Right atrium auricular region (tissue), 2 donors: ENCODE measurements at regions not wholly inside any gene's neighbourhood (a gene's known extent, or its start where the extent isn't known, plus 50 kb on each side); places are given as distances from the start of the nearest gene placed in this dataset.

ENCODE experiments used
- DNase-seq: peaks from one replicate; pipeline ENCODE4 v3.0.0-alpha.2; 2019; ENCODE audit warnings: low spot score
- H3K27ac ChIP-seq, 2 donors: fragments of 200-600 bp; sonication (generic); 1 replicate in 1 of 2; 2 replicates in 1 of 2; pipeline ENCODE4 v1.5.1; 2016 to 2019
- H3K27me3 ChIP-seq, 2 donors: fragments of 200-600 bp; sonication (generic); one replicate each; pipeline versions ENCODE4 v1.5.1 to v1.6.0; 2017 to 2019
- H3K36me3 ChIP-seq: fragments of 200-600 bp; sonication (generic); one replicate; pipeline ENCODE4 v1.5.1; 2016
- H3K4me1 ChIP-seq, 2 donors: fragments of 200-600 bp; sonication (generic); one replicate each; pipeline versions ENCODE4 v1.5.1 to v1.6.0; 2017 to 2019
- H3K4me3 ChIP-seq, 2 donors: fragments of 200-600 bp; sonication (generic); 1 replicate in 1 of 2; 2 replicates in 1 of 2; pipeline ENCODE4 v1.5.1; 2017 to 2019; ENCODE audit warnings: mild to moderate bottlenecking in 1 of 2, moderate library complexity in 1 of 2
- H3K9me3 ChIP-seq, 2 donors: fragments of 200-600 bp; sonication (generic); one replicate each; pipeline ENCODE4 v1.5.1; 2019
- CTCF ChIP-seq, 2 donors: fragments of 200-600 bp; sonication (generic); IDR thresholded peaks; one replicate each; pipeline ENCODE4 v1.5.1; 2019; ENCODE audit warnings: antibody characterized with exemption in 2 of 2

- Histone ChIP-seq H3K9me3 (no peaks in the 10 kb centered on the region), H3K4me1 (no peaks in the 10 kb centered on the region), H3K27ac (no peak overlapping the region), H3K27me3 (no peaks in the 10 kb centered on the region), H3K36me3 (no peaks in the 10 kb centered on the region), H3K4me3 (no peak overlapping the region)
- DNase-seq, result no peak
- TF ChIP-seq CTCF (IDR thresholded peaks at IDR 0.05), result no peak
Measured at GRCh38 chr18:46325895-46326294, 221.7 kb downstream of the HAUS1 start.

GRCh38 chr18:46329736-46330246 is 225.6 kb downstream of the HAUS1 start:
- H3K9me3 ChIP-seq, result no peaks in the 10 kb centered on the region
- TF ChIP-seq CTCF (IDR thresholded peaks at IDR 0.05), result no peak
- no peaks in the 10 kb centered on the region for H3K27me3 ChIP-seq
- H3K4me3 ChIP-seq, result no peak overlapping the region
- no peak overlapping the region for H3K27ac ChIP-seq
- peaks cover 0 to 9% of the 10 kb centered on the region in 2 donors for H3K4me1 ChIP-seq
- DNase-seq, result no peak
- no peaks in the 10 kb centered on the region for H3K36me3 ChIP-seq

- no peaks in the 10 kb centered on the region for H3K27me3 ChIP-seq
- H3K27ac ChIP-seq, result no peak overlapping the region
- H3K4me1 ChIP-seq, result peaks cover 0 to 24% of the 10 kb centered on the region in 2 donors
- no peak for DNase-seq
- no peak overlapping the region for H3K4me3 ChIP-seq
- H3K9me3 ChIP-seq, result no peaks in the 10 kb centered on the region
- no peak for TF ChIP-seq CTCF (IDR thresholded peaks at IDR 0.05)
- no peaks in the 10 kb centered on the region for H3K36me3 ChIP-seq
Measured at GRCh38 chr18:46331316-46331715, 227.1 kb downstream of the HAUS1 start.

GRCh38 chr18:46332286-46332801 is 228.2 kb downstream of the HAUS1 start:
- peaks cover 0 to 32% of the 10 kb centered on the region in 2 donors for H3K4me1 ChIP-seq
- no peak for DNase-seq
- TF ChIP-seq CTCF (IDR thresholded peaks at IDR 0.05), result no peak
- H3K36me3 ChIP-seq, result no peaks in the 10 kb centered on the region
- H3K27ac ChIP-seq, result no peak overlapping the region
- H3K9me3 ChIP-seq, result no peaks in the 10 kb centered on the region
- H3K4me3 ChIP-seq, result no peak overlapping the region
- no peaks in the 10 kb centered on the region for H3K27me3 ChIP-seq

GRCh38 chr18:46332921-46333341 is 228.7 kb downstream of the HAUS1 start:
- no peaks in the 10 kb centered on the region for H3K27me3 ChIP-seq
- no peak for DNase-seq
- H3K36me3 ChIP-seq, result no peaks in the 10 kb centered on the region
- peak overlapping the region in 1 of 2 donors; percentile 68 for H3K4me3 ChIP-seq
- H3K9me3 ChIP-seq, result no peaks in the 10 kb centered on the region
- no peak overlapping the region for H3K27ac ChIP-seq
- no peak for TF ChIP-seq CTCF (IDR thresholded peaks at IDR 0.05)
- H3K4me1 ChIP-seq, result peaks cover 0 to 32% of the 10 kb centered on the region in 2 donors
